ENCODE measurements at regions not wholly inside any gene's neighbourhood (a gene's known extent, or its start where the extent isn't known, plus 50 kb on each side); places are given as distances from the start of the nearest gene placed in this dataset.

- Histone ChIP-seq H3K9me3 (replicated peaks; ENCODE audit: control insufficient read depth, insufficient read depth, low read length) (no peaks in the 10 kb centered on the region), H2AFZ (ENCODE audit: control insufficient read depth, low read depth, low read length) (no peak overlapping the region), H3K36me3 (ENCODE audit: control insufficient read depth in 2 of 2, insufficient read depth in 2 of 2, low read length in 1 of 2) (no peaks in the 10 kb centered on the region), H4K20me1 (ENCODE audit: control insufficient read depth, insufficient read depth) (no peaks in the 10 kb centered on the region), H3K4me3 (no peak overlapping the region), H3K4me2 (ENCODE audit: control insufficient read depth, insufficient read depth) (no peak overlapping the region), H3K27me3 (replicated peaks in 1 of 2; ENCODE audit: control insufficient read depth in 2 of 2, insufficient read depth in 2 of 2, low read length in 1 of 2) (no peaks in the 10 kb centered on the region), H3K27ac (ENCODE audit: control insufficient read depth, insufficient read depth) (no peak overlapping the region), H3K79me2 (ENCODE audit: control insufficient read depth, insufficient read depth, low read length) (no peaks in the 10 kb centered on the region), H3K9ac (ENCODE audit: control insufficient read depth, insufficient read depth, low read length) (no peak overlapping the region), H3K4me1 (ENCODE audit: control insufficient read depth, insufficient read depth, low read length) (no peaks in the 10 kb centered on the region)
- no TSS peak for BruUV-seq (replicated peaks)
- ATAC-seq (no peak), DNase-seq (ENCODE audit: low read depth, low spot score) (no peak), FAIRE-seq (no peak)
- ChIA-PET SMC1A (ENCODE audit: uncharacterized antibody, unreplicated experiment) (no interaction called here), POLR2A (no interaction called here), CTCF (no interaction called here), RAD21 (ENCODE audit: unreplicated experiment) (no interaction called here)
- TF ChIP-seq BCLAF1 (IDR thresholded peaks at IDR 0.05) (no peak), CHD2 (IDR thresholded peaks at IDR 0.05; ENCODE audit: borderline replicate concordance, low read depth, low read length) (no peak), MTA3 (IDR thresholded peaks at IDR 0.05; ENCODE audit: borderline replicate concordance, low read length) (no peak), BCL3 (IDR thresholded peaks at IDR 0.05; ENCODE audit: borderline replicate concordance, insufficient read depth, low read depth, low read length, poor library complexity, severe bottlenecking) (no peak), EZH2 (IDR thresholded peaks at IDR 0.05; ENCODE audit: borderline replicate concordance, control insufficient read depth, low read depth, low read length) (no peak), MXI1 (IDR thresholded peaks at IDR 0.05; ENCODE audit: low read depth, low read length) (no peak), CEBPB (IDR thresholded peaks at IDR 0.05; ENCODE audit: borderline replicate concordance in 1 of 2, low read depth in 2 of 2, low read length in 2 of 2) (no peak), BRCA1 (IDR thresholded peaks at IDR 0.05; ENCODE audit: low read depth, low read length) (no peak), PAX5 (IDR thresholded peaks at IDR 0.05; ENCODE audit: borderline replicate concordance, low read depth, low read length) (no peak), SKIL (IDR thresholded peaks at IDR 0.05; ENCODE audit: low read depth, poor library complexity, severe bottlenecking) (no peak), NFYA (IDR thresholded peaks at IDR 0.05; ENCODE audit: borderline replicate concordance, low read depth, low read length) (no peak), GABPA (IDR thresholded peaks at IDR 0.05; ENCODE audit: low read depth) (no peak), ELK1 (IDR thresholded peaks at IDR 0.05; ENCODE audit: low read depth, low read length) (no peak), ZNF24 (IDR thresholded peaks at IDR 0.05) (no peak), POLR2AphosphoS2 (IDR thresholded peaks at IDR 0.05; ENCODE audit: low read depth, low read length) (no peak), CHD4 (IDR thresholded peaks at IDR 0.05) (no peak), JUNB (IDR thresholded peaks at IDR 0.05) (no peak)
- intact Hi-C loops (cut with micrococcal nuclease; ENCODE audit: unreplicated experiment): no loop called here
- in situ Hi-C loops (cut with MboI): no loop called here
- WGBS (ENCODE audit: insufficient coverage, insufficient replicate concordance, low lambda C conversion rate, missing lambda C conversion rate): 27% methylated on average over 3 of the region's 3 CpGs
These were observed 1237.1 kb upstream of the GOT2 start for GRCh38 chr16:59971264-59971663.
